IMR-90 (cell line): ENCODE measurements at regions not wholly inside any gene's neighbourhood (a gene's known extent, or its start where the extent isn't known, plus 50 kb on each side); places are given as distances from the start of the nearest gene placed in this dataset.

ENCODE experiments used
- ATAC-seq: fragments of 200-7000 bp; cut with Tn5 transposase; 2 replicates; pipeline ENCODE4 v1.9.1; 2020; ENCODE audit warnings: low read depth, mild to moderate bottlenecking, moderate library complexity
- BruUV-seq: library from RNA; stranded (reverse); fragments of 400-500 nt; replicated peaks from 2 replicates; lab custom pipeline; 2021; lab: Mats Ljungman, UMichigan
- CTCF ChIA-PET: fragments of 300-600 bp; formaldehyde crosslinking; extraction: SDS; loops from one replicate; lab custom pipeline; 2021; ENCODE audit warnings: antibody characterized with exemption; lab: Yijun Ruan, JAX
- POLR2A ChIA-PET: fragments of 300-600 bp; sonication (Branson Sonifier 250); formaldehyde crosslinking; loops from one replicate; lab custom pipeline; 2022; ENCODE audit warnings: antibody characterized with exemption; ENCODE audit not compliant: unreplicated experiment; lab: Charles Lee
- DNase-seq: peaks from one replicate; pipeline ENCODE4 v3.0.0; 2013
- H2AFZ ChIP-seq: replicated peaks from 2 replicates; pipeline ENCODE3; 2013; ENCODE audit warnings: low read length, mild to moderate bottlenecking; ENCODE audit not compliant: poor library complexity
- H2AK5ac ChIP-seq: 2 replicates; pipeline ENCODE4 v1.6.1; 2013; ENCODE audit warnings: low read depth, low read length, inconsistent platforms
- H2AK9ac ChIP-seq: replicated peaks from 2 replicates; pipeline ENCODE3; 2013; ENCODE audit warnings: mild to moderate bottlenecking, low read depth, low read length, moderate library complexity; ENCODE audit not compliant: poor library complexity
- H2BK120ac ChIP-seq: 2 replicates; pipeline ENCODE4 v1.6.1; 2013; ENCODE audit warnings: low read depth, low read length, inconsistent platforms
- H2BK15ac ChIP-seq: 3 replicates; pipeline ENCODE4 v1.6.1; 2013; ENCODE audit warnings: low read depth, low read length, inconsistent platforms
- H2BK20ac ChIP-seq: 2 replicates; pipeline ENCODE4 v1.6.1; 2013; ENCODE audit warnings: low read depth, mild to moderate bottlenecking, inconsistent platforms, low read length, moderate library complexity
- H2BK5ac ChIP-seq: 2 replicates; pipeline ENCODE4 v1.6.1; 2013; ENCODE audit warnings: mild to moderate bottlenecking, low read depth, low read length, inconsistent platforms; ENCODE audit not compliant: poor library complexity, severe bottlenecking
- H3K14ac ChIP-seq: replicated peaks from 2 replicates; pipeline ENCODE4 v1.6.1; 2013; ENCODE audit warnings: low read depth, low read length, inconsistent platforms
- H3K18ac ChIP-seq: 2 replicates; pipeline ENCODE4 v1.6.1; 2013; ENCODE audit warnings: low read depth, low read length, control low read depth
- H3K23ac ChIP-seq: 2 replicates; pipeline ENCODE4 v1.6.1; 2013; ENCODE audit warnings: low read depth, low read length, inconsistent platforms
- H3K27ac ChIP-seq: 2 replicates; pipeline ENCODE4 v1.5.1; 2013; ENCODE audit warnings: mild to moderate bottlenecking, control low read depth, low read length; ENCODE audit not compliant: insufficient read depth
- H3K27me3 ChIP-seq: 2 replicates; pipeline ENCODE4 v1.6.1; 2013; ENCODE audit warnings: low read length; ENCODE audit not compliant: control insufficient read depth, insufficient read depth
- H3K36me3 ChIP-seq: 2 replicates; pipeline ENCODE4 v1.6.1; 2013; ENCODE audit warnings: low read length, mixed read lengths; ENCODE audit not compliant: control insufficient read depth, insufficient read depth
- H3K4ac ChIP-seq: 2 replicates; pipeline ENCODE4 v1.6.1; 2013; ENCODE audit warnings: low read depth, low read length, inconsistent platforms
- H3K4me1 ChIP-seq: 2 replicates; pipeline ENCODE4 v1.6.1; 2013; ENCODE audit warnings: low read length, mixed read lengths; ENCODE audit not compliant: control insufficient read depth, insufficient read depth
- H3K4me2 ChIP-seq: 2 replicates; pipeline ENCODE4 v1.6.1; 2013; ENCODE audit warnings: low read depth, mild to moderate bottlenecking, control low read depth, low read length, moderate library complexity
- H3K4me3 ChIP-seq: 2 replicates; pipeline ENCODE4 v1.5.1; 2013; ENCODE audit warnings: low read depth, mild to moderate bottlenecking, control low read depth, low read length, moderate library complexity; ENCODE audit not compliant: insufficient read depth
- H3K56ac ChIP-seq: 2 replicates; pipeline ENCODE4 v1.6.1; 2013; ENCODE audit warnings: low read length, inconsistent platforms; ENCODE audit not compliant: insufficient read depth; ENCODE audit errors: extremely low read depth
- H3K79me1 ChIP-seq, 2 experiments: 2 replicates each; pipeline ENCODE4 v1.6.1; 2013; ENCODE audit warnings: low read length in 2 of 2, inconsistent platforms in 1 of 2, low read depth in 1 of 2
- H3K9ac ChIP-seq: 2 replicates; pipeline ENCODE4 v1.6.1; 2013; ENCODE audit warnings: low read depth, low read length, control low read depth
- H3K9me1 ChIP-seq: 2 replicates; pipeline ENCODE4 v1.6.1; 2013; ENCODE audit warnings: low read length, inconsistent platforms; ENCODE audit not compliant: insufficient read depth
- H3K9me3 ChIP-seq: 2 replicates; pipeline ENCODE4 v1.6.1; 2013; ENCODE audit warnings: low read length; ENCODE audit not compliant: control insufficient read depth, insufficient read depth
- H4K20me1 ChIP-seq: 2 replicates; pipeline ENCODE4 v1.6.1; 2013; ENCODE audit warnings: low read length, inconsistent platforms; ENCODE audit not compliant: insufficient read depth
- H4K5ac ChIP-seq: 2 replicates; pipeline ENCODE4 v1.6.1; 2013; ENCODE audit warnings: mild to moderate bottlenecking, low read depth, low read length, control low read depth
- H4K8ac ChIP-seq, 2 experiments: 2 replicates each; pipeline ENCODE4 v1.6.1; 2013; ENCODE audit warnings: low read depth in 2 of 2, low read length in 2 of 2, control low read depth in 1 of 2, inconsistent platforms in 1 of 2
- H4K91ac ChIP-seq: 2 replicates; pipeline ENCODE4 v1.6.1; 2013; ENCODE audit warnings: low read depth, low read length, inconsistent platforms; ENCODE audit not compliant: insufficient read depth
- BHLHE40 ChIP-seq: fragments of 150-350 bp; IDR thresholded peaks from 2 replicates; pipeline ENCODE4 v1.6.1; 2016; ENCODE audit warnings: mild to moderate bottlenecking, low read depth, low read length
- CEBPB ChIP-seq: IDR thresholded peaks from 2 replicates; pipeline ENCODE4 v1.6.1; 2012; ENCODE audit warnings: low read depth, low read length, improper control_type of control experiment
- CHD1 ChIP-seq: IDR thresholded peaks from 2 replicates; pipeline ENCODE4 v1.6.1; 2012; ENCODE audit warnings: low read depth, low read length, improper control_type of control experiment
- CTCF ChIP-seq: conservative IDR thresholded peaks from 2 replicates; pipeline ENCODE4 v1.5.1; 2012; ENCODE audit warnings: mild to moderate bottlenecking, low read depth, low read length, improper control_type of control experiment
- FOS ChIP-seq: fragments of 150-350 bp; IDR thresholded peaks from 2 replicates; pipeline ENCODE4 v1.6.1; 2016; ENCODE audit warnings: low read depth, low read length
- MAFK ChIP-seq: IDR thresholded peaks from 2 replicates; pipeline ENCODE4 v1.6.1; 2012; ENCODE audit warnings: low read depth, low read length, improper control_type of control experiment
- MAZ ChIP-seq: IDR thresholded peaks from 2 replicates; pipeline ENCODE4 v1.6.1; 2012; ENCODE audit warnings: low read depth, mild to moderate bottlenecking, low read length, improper control_type of control experiment, moderate library complexity, borderline replicate concordance
- MXI1 ChIP-seq: IDR thresholded peaks from 2 replicates; pipeline ENCODE4 v1.6.1; 2012; ENCODE audit warnings: low read depth, mild to moderate bottlenecking, low read length, moderate library complexity, borderline replicate concordance
- NFE2L2 ChIP-seq: fragments of 150-350 bp; IDR thresholded peaks from 2 replicates; pipeline ENCODE4 v1.6.1; 2016; ENCODE audit warnings: low read depth, mild to moderate bottlenecking, low read length
- RAD21 ChIP-seq: IDR thresholded peaks from 2 replicates; pipeline ENCODE4 v1.6.1; 2012; ENCODE audit warnings: low read length, improper control_type of control experiment
- RCOR1 ChIP-seq: IDR thresholded peaks from 2 replicates; pipeline ENCODE4 v1.6.1; 2012; ENCODE audit warnings: mild to moderate bottlenecking, low read length, improper control_type of control experiment; ENCODE audit not compliant: insufficient replicate concordance
- RFX5 ChIP-seq: IDR thresholded peaks from 2 replicates; pipeline ENCODE4 v1.8.0; 2012; ENCODE audit warnings: low read depth, mild to moderate bottlenecking, low read length, moderate library complexity
- SMC3 ChIP-seq: fragments of 150-350 bp; IDR thresholded peaks from 2 replicates; pipeline ENCODE4 v1.6.1; 2016; ENCODE audit warnings: low read depth, mild to moderate bottlenecking, antibody characterized with exemption, low read length, moderate library complexity
- USF2 ChIP-seq: fragments of 150-350 bp; IDR thresholded peaks from 2 replicates; pipeline ENCODE4 v1.6.1; 2017; ENCODE audit warnings: mild to moderate bottlenecking, antibody characterized with exemption, low read length, low read depth
- dilution Hi-C: fragments of 300-500 bp; cut with HindIII; formaldehyde crosslinking; loops from one replicate; pipeline ENCODE4 v1.14.3; 2018; ENCODE audit warnings: low sequenced_read_pairs; ENCODE audit not compliant: unreplicated experiment
- in situ Hi-C: fragments of 300-500 bp; cut with MboI; formaldehyde crosslinking; loops from 3 replicates; pipeline ENCODE4 v1.14.3; 2019; ENCODE audit warnings: low sequenced_read_pairs, inconsistent platforms, mixed read lengths
- intact Hi-C: fragments of 100-400 bp; cut with micrococcal nuclease; formaldehyde crosslinking; loops from 2 replicates; pipeline ENCODE4 v1.10.0; 2022
- TF ChIP-seq, protein P1 (sequence below): fragments of 150-350 bp; IDR thresholded peaks from 2 replicates; pipeline ENCODE4 v1.6.1; 2016; ENCODE audit warnings: low read depth, mild to moderate bottlenecking, low read length, moderate library complexity, borderline replicate concordance

DNA sequence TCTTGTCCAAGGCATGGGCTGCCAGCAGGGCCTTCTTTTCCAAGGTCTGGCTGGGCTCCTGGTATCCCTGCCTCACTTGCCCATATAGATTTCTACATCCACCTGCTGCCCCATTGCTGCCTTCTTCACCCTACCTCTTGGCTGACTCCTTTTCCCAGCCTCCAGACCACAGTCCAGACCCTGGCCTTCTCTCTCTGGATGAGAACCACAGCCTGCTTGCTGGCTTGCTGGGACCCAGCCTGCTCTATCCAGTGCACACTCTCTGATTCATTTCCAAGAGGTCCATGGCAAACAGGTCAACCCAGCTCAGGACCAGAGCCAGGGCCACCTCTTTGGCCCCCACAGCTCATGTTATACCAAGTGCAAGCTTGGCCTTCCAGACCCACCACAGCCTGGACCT is 169.4 kb upstream of the BDNF start:
- dilution Hi-C loops, result no loop called here
- Histone ChIP-seq H2BK15ac (no peak overlapping the region), H2BK120ac (no peak overlapping the region), H3K4me1 (no peaks in the 10 kb centered on the region), H2BK20ac (no peak overlapping the region), H2AK9ac (no peak overlapping the region), H3K27me3 (no peaks in the 10 kb centered on the region), H3K9me3 (peaks cover 5% of the 10 kb centered on the region), H4K91ac (no peak overlapping the region), H3K23ac (no peak overlapping the region; the same call in 1 of the 2 replicates), H4K5ac (no peak overlapping the region), H3K79me1 (no peaks in the 10 kb centered on the region), H3K56ac (no peak overlapping the region), H3K4me3 (no peak overlapping the region), H2BK5ac (no peak overlapping the region), H3K9ac (no peak overlapping the region), H3K27ac (no peak overlapping the region), H3K18ac (no peak overlapping the region), H3K9me1 (no peaks in the 10 kb centered on the region), H4K8ac (no peak overlapping the region), H3K14ac (no peak overlapping the region), H2AK5ac (no peak overlapping the region), H2AFZ (no peak overlapping the region), H3K36me3 (no peaks in the 10 kb centered on the region), H4K20me1 (no peaks in the 10 kb centered on the region), H3K4me2 (no peak overlapping the region), H3K4ac (no peak overlapping the region)
- ATAC-seq, result no peak
- POLR2A ChIA-PET, result no interaction called here
- in situ Hi-C loops, result no loop called here
- TF ChIP-seq FOS (no peak), BHLHE40 (no peak), NFE2L2 (no peak), CHD1 (no peak), MAZ (no peak), CEBPB (no peak), RAD21 (no peak), MXI1 (no peak), CTCF (no peak), MAFK (no peak), RFX5 (no peak), USF2 (no peak), RCOR1 (no peak), SMC3 (no peak)
- TF ChIP-seq, protein P1, sequence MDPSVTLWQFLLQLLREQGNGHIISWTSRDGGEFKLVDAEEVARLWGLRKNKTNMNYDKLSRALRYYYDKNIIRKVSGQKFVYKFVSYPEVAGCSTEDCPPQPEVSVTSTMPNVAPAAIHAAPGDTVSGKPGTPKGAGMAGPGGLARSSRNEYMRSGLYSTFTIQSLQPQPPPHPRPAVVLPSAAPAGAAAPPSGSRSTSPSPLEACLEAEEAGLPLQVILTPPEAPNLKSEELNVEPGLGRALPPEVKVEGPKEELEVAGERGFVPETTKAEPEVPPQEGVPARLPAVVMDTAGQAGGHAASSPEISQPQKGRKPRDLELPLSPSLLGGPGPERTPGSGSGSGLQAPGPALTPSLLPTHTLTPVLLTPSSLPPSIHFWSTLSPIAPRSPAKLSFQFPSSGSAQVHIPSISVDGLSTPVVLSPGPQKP, result no peak
- intact Hi-C loops, result loop anchor here (10.0 kb wide), 1 partner anchor 145 kb away; no protein-coding TSS in a partner anchor
- CTCF ChIA-PET, result no interaction called here
- no TSS peak for BruUV-seq
- DNase-seq, result no peak
